ENCODE measurements at regions not wholly inside any gene's neighbourhood (a gene's known extent, or its start where the extent isn't known, plus 50 kb on each side); places are given as distances from the start of the nearest gene placed in this dataset.

DNA sequence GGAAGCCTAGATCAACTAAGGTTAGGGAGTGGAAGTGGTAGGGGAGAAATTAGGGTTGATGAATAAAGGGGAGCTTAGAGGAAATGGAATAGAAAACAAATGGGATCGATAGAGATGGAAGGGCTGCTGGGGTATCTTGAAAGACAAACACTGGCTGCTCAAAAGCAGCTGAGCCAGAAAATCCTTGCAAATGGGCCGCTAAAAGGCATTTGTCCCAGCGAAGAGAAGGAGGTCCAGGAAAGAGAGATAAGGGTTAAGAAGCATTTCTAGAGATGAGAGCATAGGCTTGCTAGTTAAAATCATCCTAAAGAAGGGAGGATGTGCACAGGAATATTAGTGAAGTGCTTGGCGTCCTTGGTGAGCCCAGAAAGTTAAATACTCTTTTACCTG, 258.0 kb upstream of the CBLB start:
- Histone ChIP-seq H3K4me3 (no peak overlapping the region), H3K27me3 (no peaks in the 10 kb centered on the region), H3K4me1 (peaks cover 3 to 5% of the 10 kb centered on the region in 2 donors), H3K36me3 (no peaks in the 10 kb centered on the region), H3K27ac (no peak overlapping the region), H3K9me3 (no peaks in the 10 kb centered on the region)
- no peak for DNase-seq
- ATAC-seq, result no peak
- intact Hi-C loops (cut with DNase I; ENCODE audit: low total_unique reads), result no loop called here
- TF ChIP-seq, protein P1, sequence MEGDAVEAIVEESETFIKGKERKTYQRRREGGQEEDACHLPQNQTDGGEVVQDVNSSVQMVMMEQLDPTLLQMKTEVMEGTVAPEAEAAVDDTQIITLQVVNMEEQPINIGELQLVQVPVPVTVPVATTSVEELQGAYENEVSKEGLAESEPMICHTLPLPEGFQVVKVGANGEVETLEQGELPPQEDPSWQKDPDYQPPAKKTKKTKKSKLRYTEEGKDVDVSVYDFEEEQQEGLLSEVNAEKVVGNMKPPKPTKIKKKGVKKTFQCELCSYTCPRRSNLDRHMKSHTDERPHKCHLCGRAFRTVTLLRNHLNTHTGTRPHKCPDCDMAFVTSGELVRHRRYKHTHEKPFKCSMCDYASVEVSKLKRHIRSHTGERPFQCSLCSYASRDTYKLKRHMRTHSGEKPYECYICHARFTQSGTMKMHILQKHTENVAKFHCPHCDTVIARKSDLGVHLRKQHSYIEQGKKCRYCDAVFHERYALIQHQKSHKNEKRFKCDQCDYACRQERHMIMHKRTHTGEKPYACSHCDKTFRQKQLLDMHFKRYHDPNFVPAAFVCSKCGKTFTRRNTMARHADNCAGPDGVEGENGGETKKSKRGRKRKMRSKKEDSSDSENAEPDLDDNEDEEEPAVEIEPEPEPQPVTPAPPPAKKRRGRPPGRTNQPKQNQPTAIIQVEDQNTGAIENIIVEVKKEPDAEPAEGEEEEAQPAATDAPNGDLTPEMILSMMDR (IDR thresholded peaks at IDR 0.05 in 4 of 5, conservative IDR thresholded peaks at IDR 0.05 in 1 of 5), result no peak
- no peak for TF ChIP-seq POLR2A (IDR thresholded peaks at IDR 0.05)
- in situ Hi-C loops (cut with MboI; ENCODE audit: low sequenced_read_pairs in 4 of 4), result no loop called here

DNA sequence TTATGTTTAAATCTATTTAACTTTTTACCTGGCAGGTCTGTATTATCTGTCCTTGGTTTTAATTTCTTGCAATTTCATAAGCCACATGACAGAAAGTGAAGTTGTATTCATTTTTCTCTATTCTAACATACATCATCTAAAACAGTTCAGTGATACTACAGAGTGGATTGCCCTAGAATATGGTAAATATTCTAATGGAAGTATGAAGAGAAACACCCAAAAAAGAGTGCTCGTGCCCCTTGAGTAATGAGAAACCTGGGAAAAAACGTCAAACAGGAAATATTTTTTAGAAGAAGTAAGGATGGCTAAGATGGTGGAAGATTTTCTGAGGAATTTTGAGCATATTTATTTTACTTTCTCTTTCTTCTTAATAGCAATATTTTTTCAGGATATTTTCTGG, 261.1 kb upstream of the CBLB start:
- H3K27me3 ChIP-seq, result no peaks in the 10 kb centered on the region
- no peak for DNase-seq
- TF ChIP-seq POLR2A (IDR thresholded peaks at IDR 0.05), result no peak
- TF ChIP-seq, protein P1 (IDR thresholded peaks at IDR 0.05 in 4 of 5, conservative IDR thresholded peaks at IDR 0.05 in 1 of 5), result no peak
- no peaks in the 10 kb centered on the region for H3K9me3 ChIP-seq
- H3K36me3 ChIP-seq, result no peaks in the 10 kb centered on the region
- no peak overlapping the region for H3K27ac ChIP-seq
- ATAC-seq, result no peak
- in situ Hi-C loops (cut with MboI; ENCODE audit: low sequenced_read_pairs in 4 of 4) (no loop called here), intact Hi-C loops (cut with DNase I; ENCODE audit: low total_unique reads) (no loop called here)
- H3K4me3 ChIP-seq, result no peak overlapping the region
- H3K4me1 ChIP-seq, result peaks cover 3 to 5% of the 10 kb centered on the region in 2 donors

DNA sequence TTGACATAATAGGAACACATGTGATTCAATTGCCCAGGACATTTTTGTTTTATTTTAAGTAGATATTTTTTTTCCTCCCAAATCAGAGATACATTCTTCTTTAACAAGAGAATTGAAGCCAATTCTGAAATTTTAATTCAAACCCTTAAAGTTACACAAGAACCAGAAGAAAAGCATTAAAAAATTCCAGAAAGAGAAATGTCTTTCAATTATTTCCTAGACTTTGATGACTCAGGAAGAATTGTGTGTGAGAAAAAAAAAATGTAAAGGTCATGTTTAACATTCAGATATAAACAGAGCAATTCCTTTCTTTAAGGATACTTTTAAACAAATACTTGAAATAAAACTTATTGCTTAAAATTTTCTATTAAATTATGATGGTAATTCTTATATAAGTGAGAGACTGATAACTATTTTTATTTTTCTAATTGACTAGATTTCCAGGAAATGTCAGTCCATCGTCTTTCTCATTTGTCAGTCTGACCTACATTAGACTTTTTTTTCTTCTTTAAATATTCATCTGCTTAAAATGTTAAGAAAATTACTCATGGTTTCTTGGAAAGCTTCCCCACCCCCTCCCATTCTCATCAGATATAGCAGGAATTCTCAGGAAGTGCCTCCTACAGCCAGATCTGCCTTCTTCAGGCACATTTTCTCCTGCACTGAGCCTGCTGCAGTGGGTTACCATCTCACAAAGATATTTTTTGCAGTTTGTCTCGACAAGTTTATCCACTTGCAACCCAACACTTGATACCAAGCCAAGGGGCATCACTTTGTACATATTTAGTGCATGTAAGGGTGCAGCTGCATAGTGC, 261.8 kb upstream of the CBLB start:
- H3K27me3 ChIP-seq, result no peaks in the 10 kb centered on the region
- no peak for DNase-seq
- TF ChIP-seq POLR2A (IDR thresholded peaks at IDR 0.05), result no peak
- TF ChIP-seq, protein P1 (IDR thresholded peaks at IDR 0.05 in 4 of 5, conservative IDR thresholded peaks at IDR 0.05 in 1 of 5), result no peak
- H3K27ac ChIP-seq, result no peak overlapping the region
- intact Hi-C loops (cut with DNase I; ENCODE audit: low total_unique reads) (no loop called here), in situ Hi-C loops (cut with MboI; ENCODE audit: low sequenced_read_pairs in 4 of 4) (no loop called here)
- no peak for ATAC-seq
- H3K4me3 ChIP-seq, result no peak overlapping the region
- no peaks in the 10 kb centered on the region for H3K36me3 ChIP-seq
- H3K9me3 ChIP-seq, result no peaks in the 10 kb centered on the region
- H3K4me1 ChIP-seq, result peaks cover 3 to 5% of the 10 kb centered on the region in 2 donors

DNA sequence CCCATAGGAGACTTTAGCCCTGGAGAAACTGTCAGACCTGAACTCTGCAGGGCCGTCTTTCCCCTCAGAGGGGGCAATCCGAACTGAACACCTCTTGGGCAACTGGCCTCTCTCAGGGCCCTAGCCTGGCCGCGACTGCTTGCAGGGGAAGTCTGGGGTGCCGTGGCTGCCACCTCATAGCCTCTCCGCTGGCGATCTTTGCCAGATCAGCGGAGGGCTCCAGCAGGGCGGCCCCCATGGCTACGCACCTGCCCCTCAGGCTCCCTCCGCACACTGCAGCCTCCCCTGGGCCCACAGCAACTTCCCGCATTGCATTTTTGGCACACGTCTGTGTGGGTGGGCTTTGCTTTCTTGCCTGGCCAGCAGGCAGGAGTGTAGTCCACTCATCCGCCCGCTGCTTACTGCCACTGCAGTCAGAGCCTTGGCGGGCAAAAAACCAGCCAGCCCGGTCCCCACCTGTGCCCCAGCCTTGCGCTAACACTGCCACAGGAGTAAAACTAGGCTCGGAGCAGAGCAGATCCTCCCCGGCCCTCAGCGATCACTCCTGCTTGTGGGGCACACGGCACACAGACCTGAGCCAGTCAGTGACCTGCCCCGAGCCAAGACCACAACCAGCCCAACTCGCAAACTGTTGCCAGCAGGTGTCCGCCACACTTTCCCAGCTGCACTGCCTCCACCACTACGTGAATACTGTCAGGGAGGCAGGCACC, 266.8 kb upstream of the CBLB start:
- no peak for ATAC-seq

More for the DNA sequence above, 266.8 kb upstream of the CBLB start:
- Histone ChIP-seq H3K9me3 (no peaks in the 10 kb centered on the region), H3K27ac (no peak overlapping the region), H3K27me3 (no peaks in the 10 kb centered on the region), H3K4me3 (no peak overlapping the region), H3K36me3 (no peaks in the 10 kb centered on the region), H3K4me1 (peaks cover 3 to 5% of the 10 kb centered on the region in 2 donors)
- no peak for TF ChIP-seq POLR2A (IDR thresholded peaks at IDR 0.05)
- TF ChIP-seq, protein P1 (IDR thresholded peaks at IDR 0.05 in 4 of 5, conservative IDR thresholded peaks at IDR 0.05 in 1 of 5), result no peak
- in situ Hi-C loops (cut with MboI; ENCODE audit: low sequenced_read_pairs in 4 of 4), result no loop called here
- intact Hi-C loops (cut with DNase I; ENCODE audit: low total_unique reads), result no loop called here
- DNase-seq, result no peak
